SH-SY5Y (cell line): ENCODE measurements at regions not wholly inside any gene's neighbourhood (a gene's known extent, or its start where the extent isn't known, plus 50 kb on each side); places are given as distances from the start of the nearest gene placed in this dataset.
A peak's percentile ranks its signal among the peaks of the same experiment; 100 is the strongest.

Source experiments
- GATA2 ChIP-seq: IDR thresholded peaks from 2 replicates; pipeline ENCODE4 v1.6.1; 2011; ENCODE audit warnings: mild to moderate bottlenecking, low read depth, low read length
- GATA3 ChIP-seq: IDR thresholded peaks from 2 replicates; pipeline ENCODE4 v1.6.1; 2011; ENCODE audit warnings: low read depth, mild to moderate bottlenecking, low read length, moderate library complexity

GRCh38 chr1:198809247-198809646 lies 170.4 kb downstream of the PTPRC start:
- TF ChIP-seq GATA3 = no peak
- TF ChIP-seq GATA2 = no peak

- no peak for TF ChIP-seq GATA3
- TF ChIP-seq GATA2 = 0 out of 2 replicates have a peak, but pooled peaks have one; percentile 10
Observed at GRCh38 chr1:198811449-198811848, 172.6 kb downstream of the PTPRC start.

- TF ChIP-seq GATA3 (no peak), GATA2 (no peak)
Observed at GRCh38 chr1:198823626-198824025, 184.8 kb downstream of the PTPRC start.

GRCh38 chr1:198825254-198825653 lies 186.4 kb downstream of the PTPRC start:
- no peak for TF ChIP-seq GATA3
- no peak for TF ChIP-seq GATA2

- no peak for TF ChIP-seq GATA2
- TF ChIP-seq GATA3 = no peak
Observed at GRCh38 chr1:198829356-198829755, 190.5 kb downstream of the PTPRC start.

- TF ChIP-seq GATA3 (no peak), GATA2 (no peak)
Observed at GRCh38 chr1:198829944-198830343, 191.1 kb downstream of the PTPRC start.

GRCh38 chr1:198830412-198830811 lies 191.6 kb downstream of the PTPRC start:
- TF ChIP-seq GATA3 = no peak
- TF ChIP-seq GATA2 = no peak

- TF ChIP-seq GATA3 (no peak), GATA2 (no peak)
Observed at GRCh38 chr1:198833706-198834503, 195.1 kb downstream of the PTPRC start.

GRCh38 chr1:198837278-198838021 lies 198.6 kb downstream of the PTPRC start:
- no peak for TF ChIP-seq GATA2
- no peak for TF ChIP-seq GATA3

- TF ChIP-seq GATA3 = no peak
- TF ChIP-seq GATA2 = no peak
Observed at GRCh38 chr1:198838022-198838342, 199.1 kb downstream of the PTPRC start.

GRCh38 chr1:198841477-198841876 lies 202.6 kb downstream of the PTPRC start:
- TF ChIP-seq GATA3 (no peak), GATA2 (no peak)

GRCh38 chr1:198842686-198843085 lies 203.8 kb downstream of the PTPRC start:
- TF ChIP-seq GATA3 = no peak
- TF ChIP-seq GATA2 = no peak

GRCh38 chr1:198845271-198845670 lies 206.4 kb downstream of the PTPRC start:
- TF ChIP-seq GATA2 (no peak), GATA3 (no peak)

GRCh38 chr1:198845851-198846250 lies 207.0 kb downstream of the PTPRC start:
- TF ChIP-seq GATA2 (no peak), GATA3 (no peak)

- TF ChIP-seq GATA3 (no peak), GATA2 (no peak)
Observed at GRCh38 chr1:198846556-198846955, 207.7 kb downstream of the PTPRC start.
